Limb (tissue), 2 donors: ENCODE measurements at regions not wholly inside any gene's neighbourhood (a gene's known extent, or its start where the extent isn't known, plus 50 kb on each side); places are given as distances from the start of the nearest gene placed in this dataset.
"Not testable (repeated sequence)": the region's sequence is repeated elsewhere in the genome, so short reads cannot be mapped to it uniquely, and the experiment has no call there.

ENCODE experiments used
- DNase-seq, 2 donors: peaks; one replicate each; pipeline ENCODE4 v3.0.0-alpha.2; 2016; ENCODE audit errors: extremely low spot score in 2 of 2

DNA sequence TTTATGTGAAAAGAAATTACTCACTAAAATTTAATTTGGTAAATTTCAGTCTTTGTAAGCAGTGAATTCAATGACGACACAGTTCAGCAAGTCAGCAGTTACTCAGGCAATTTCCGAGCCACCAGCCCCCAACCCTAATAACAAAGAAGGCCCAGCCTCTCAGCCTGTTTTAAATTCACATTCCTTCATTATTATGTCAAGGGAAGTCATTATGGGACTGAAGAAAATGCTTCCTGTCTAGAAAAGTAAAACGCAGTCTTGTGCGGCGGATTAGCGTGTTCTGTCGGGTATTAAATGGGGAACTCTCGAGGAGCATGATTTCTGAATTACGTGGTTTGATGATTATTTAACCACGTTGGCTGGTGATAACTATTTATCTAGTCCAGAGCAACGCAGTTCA is 177.6 kb downstream of the AIPL1 start:
- no peak for DNase-seq

DNA sequence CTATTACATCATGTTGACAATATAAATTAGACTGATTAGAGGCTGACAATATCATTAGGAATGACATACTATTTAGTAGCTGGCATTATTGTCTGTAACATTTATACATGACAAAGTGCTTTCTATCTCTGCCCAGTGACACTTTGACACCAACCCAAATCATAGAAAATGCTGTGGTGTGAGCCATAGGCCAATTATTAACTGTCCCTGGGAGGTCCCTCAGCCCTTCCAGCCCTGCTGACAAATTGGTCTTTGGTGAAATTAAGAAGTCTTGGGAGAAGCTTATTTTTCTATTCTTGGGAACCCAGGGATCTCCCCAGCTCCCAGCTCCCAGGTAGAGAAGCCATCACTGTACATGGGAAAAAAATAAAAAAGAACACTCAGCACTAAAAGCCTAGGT is 179.6 kb downstream of the AIPL1 start:
- no peak for DNase-seq

DNA sequence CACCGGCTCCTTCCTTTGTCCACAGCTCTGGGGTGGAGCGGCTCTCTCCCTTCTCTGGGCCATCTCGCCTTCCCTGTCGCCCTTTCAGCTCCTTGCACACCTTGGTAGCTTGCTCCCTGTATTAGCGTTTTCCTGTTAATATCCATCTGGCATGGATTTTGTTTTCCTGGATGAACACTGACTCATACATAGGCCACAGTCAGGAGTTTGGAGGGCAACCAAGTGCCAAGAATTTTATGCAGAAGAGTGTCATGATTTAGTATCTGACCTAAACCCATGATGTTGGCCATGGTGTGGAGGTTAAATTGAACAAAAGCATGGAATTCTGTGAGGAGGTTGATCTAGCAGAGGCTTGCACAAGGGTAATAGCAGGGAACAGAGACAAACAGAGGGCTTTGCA is 180.9 kb downstream of the AIPL1 start:
- no peak for DNase-seq

DNA sequence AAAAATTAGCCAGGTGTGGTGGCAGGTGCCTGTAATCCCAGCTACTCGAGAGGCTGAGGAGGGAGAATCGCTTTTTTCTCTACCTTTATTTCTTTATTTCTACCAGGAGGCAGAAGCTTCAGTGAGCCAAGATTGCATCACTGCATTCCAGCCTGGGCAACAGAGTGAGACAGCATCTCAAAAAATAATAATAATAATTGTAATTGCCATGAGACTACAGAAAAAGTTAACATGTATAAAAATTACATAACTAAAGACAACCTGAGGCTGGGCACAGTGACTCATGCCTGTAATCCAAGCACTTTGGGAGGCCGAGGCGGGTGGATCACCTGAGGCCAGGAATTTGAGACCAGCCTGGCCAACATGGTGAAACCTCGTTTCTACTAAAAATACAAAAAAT is 181.5 kb downstream of the WSCD1 start:
- DNase-seq: not testable (repeated sequence)

DNA sequence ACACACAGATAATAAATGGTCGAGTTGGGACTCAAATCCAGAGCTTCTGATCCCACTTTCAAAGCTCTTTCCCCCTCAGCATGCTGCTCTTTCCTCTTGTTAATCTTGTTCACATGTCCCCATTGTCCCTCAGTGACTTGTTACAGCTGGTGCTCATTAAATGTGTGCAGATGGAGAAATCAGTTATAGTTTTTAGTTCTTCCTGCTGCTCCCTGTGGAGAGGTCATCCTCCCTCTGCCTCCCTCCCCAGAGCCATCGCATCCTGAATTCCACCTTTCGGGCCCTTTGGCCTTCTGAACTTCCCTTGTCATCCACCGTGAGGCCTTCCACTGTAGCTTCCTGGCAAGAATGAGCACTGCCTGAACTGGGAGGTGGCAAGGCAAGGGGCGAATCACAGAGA is 179.6 kb downstream of the WSCD1 start:
- no peak for DNase-seq

DNA sequence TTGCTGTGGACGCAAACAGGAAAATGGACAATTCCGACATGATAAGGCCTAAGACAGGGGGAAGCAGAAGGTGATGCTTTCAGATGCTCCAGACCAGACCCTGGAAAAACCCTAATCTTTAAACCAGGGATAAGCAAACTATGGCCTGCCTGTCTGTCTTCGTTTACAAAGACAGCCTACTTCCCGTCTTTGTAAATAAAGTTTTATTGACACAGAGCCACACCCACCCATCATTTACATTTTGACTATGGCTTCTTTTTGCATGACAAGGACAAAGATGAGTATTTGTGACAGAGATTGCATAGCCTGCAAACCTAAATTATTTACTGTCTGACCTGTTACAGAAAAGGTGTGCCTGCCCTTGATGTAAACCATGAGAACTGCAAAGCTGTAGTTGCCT is 177.9 kb downstream of the WSCD1 start:
- DNase-seq: no peak

DNA sequence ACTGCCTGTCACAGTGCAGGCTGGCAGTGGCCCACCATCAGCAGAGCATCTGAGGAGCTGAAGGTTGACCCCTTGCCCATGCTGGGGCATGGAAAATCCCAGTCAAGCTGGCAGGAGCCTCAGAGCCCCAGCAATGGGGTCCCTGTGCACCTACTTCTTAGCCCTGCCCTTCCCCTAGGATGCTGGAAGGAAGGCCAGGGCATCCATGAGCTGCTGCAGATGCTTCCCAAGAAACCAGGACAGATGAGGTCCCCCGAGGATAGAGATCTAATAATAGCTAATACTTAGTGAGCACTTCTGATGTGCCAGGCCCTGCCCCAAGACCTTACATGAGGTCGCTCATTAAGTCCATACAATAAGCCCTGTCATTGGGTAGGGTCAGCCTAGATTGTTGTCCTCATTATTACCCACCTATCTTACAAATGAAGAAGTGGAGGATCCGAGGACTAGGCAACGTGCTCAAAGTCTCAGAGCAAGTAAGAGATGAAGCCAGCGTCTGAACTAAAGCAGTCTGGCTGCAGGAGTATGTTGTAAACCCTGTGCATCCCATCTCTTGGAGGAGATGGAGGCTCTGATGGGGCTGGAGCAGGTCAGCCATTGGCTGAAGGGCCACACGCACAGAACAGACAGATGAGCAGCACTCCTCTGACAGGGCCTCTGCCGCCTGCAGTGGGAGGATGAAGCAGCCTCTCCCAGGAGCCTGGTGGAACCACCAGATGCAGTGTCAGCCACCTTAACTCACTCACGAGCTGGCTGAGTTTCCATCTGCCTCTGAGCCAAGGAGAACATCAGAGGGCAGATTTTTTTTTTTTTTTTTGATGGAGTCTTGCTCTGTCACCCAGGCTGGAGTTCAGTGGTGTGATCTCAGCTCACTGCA is 175.4 kb downstream of the WSCD1 start:
- no peak for DNase-seq

DNA sequence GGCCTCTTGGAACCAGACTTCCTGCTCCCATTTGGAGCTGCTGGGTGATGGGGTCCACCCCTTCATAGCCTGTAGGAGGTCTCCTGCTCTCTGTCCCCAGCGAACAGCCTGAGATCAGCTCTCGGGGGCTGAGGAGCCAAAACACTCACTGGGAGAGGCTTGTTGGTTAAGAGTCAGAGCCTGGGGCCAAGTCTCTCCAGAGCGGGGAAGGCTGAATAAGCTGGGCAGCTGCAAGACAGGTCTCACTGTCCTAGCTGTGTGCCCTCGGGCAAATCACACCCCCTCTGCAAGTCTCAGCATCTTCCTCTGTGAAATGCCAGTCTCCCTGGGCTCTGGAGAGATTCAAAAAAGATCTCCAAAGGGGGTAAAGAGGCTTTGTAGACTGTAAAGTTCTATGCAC is 174.6 kb downstream of the WSCD1 start:
- DNase-seq: no peak

DNA sequence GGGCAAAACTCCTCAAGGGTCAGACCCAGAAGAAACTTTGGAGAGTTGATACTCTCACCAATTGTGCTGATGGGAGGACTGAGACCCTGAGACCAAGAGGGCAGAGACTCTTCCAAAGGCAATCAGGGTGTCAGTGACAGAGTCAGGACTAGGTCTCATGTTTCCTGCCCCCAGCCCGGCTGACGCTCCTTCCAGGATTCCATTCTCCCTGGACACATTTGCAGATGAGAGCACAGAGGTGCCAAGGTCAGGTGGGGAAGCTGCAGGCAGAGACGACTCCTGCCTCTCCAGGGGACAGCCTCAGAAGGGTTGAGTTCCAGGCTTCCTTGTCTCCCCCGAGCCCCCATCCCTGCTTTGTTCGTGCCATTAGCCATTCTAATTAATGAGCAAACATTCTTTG is 174.1 kb downstream of the WSCD1 start:
- no peak for DNase-seq

DNA sequence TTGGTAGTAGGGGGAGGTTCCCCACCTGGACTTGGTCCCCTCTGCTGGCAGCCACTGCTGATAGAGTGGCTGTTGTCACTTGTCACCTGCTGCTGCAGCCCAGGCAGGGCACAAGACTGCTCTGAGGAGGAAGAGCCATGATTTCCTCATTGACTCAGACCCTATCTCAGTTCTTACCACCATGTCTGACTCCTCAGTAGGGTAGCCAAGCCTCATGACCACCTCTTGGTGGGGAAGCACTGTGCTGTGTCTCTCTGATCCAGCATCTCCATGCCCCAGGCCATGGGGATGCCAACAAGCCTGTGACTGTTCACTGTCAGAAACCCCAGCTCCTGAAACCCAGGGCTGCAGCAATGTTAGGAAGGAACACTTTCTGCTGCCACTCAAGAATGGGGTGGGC is 173.0 kb downstream of the WSCD1 start:
- DNase-seq: no peak

DNA sequence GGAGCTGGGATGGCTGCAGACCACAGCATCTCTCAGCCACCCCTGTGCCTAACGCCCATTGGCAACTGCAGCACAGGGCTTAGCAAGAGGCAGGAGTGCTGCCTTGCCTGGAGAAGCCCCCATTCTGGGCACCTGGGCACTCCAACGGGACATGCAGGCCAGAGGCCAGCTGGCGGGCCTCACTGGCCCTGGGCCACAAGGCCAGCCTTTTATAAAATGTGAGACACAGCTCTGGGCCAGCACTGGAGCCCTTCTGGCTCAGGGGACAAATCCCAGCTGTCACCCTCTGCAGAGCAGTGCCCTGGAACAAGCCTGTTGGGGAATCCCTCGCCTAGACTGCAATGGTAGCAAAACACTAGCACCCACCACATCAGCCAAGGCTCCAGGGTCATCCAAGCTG is 171.8 kb downstream of the WSCD1 start:
- no peak for DNase-seq

DNA sequence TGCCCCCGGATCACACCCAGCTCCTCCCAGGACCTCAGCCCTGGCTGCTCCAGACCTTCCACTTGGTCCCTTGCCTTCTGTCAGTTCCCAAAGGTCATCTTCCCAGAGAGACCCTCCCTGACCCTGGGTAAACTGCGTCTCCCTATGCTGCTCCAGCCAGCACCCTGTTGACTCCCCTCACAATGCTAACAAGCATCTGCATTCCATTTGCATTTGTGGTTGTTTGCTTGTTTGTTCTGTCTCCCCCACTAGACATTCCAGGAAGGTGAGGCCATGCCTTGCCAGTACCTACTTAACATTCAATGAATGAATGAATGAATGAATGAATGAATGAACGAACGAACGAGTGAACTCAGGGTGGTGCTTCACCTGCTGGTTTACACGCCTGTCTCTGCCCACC is 171.2 kb downstream of the WSCD1 start:
- DNase-seq: no peak

DNA sequence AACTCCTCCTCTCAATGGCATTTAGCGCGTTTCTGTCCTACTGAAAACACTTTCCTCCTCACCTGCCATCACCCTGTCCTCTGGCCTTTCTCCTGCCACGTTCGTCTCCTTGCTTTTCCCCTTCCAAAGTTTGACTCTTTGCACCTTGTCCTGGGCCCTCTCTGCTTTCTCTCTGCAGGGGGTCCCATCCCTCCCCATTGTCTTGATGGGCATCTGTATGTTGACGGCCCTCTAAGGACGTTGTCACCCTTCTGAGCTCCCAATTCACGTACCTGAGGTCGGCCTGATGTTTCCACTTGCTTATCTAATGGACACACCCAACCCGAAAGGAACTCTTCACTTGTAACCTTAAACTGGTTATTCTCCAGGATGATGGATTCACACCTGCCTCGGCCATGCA is 170.4 kb downstream of the WSCD1 start:
- DNase-seq: no peak

DNA sequence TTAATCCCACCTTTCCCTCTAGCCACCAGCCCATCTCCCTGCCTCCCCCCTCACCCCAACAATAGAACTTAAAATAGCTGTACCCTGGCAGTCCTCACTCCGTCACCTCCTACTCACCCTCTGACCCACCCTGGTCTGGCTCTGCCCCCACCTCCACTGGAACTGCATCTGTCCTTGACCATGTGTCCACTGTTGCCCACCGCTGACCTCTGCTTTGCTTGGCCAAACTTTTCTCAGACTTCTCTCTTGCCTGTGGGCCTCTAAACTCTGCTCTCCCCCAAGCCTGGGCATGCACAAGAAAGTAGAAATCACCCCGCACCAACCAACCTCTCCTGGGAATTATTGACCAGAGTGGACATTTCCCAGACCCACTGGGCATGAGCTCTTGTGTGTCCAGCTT is 169.8 kb downstream of the WSCD1 start:
- DNase-seq: no peak

DNA sequence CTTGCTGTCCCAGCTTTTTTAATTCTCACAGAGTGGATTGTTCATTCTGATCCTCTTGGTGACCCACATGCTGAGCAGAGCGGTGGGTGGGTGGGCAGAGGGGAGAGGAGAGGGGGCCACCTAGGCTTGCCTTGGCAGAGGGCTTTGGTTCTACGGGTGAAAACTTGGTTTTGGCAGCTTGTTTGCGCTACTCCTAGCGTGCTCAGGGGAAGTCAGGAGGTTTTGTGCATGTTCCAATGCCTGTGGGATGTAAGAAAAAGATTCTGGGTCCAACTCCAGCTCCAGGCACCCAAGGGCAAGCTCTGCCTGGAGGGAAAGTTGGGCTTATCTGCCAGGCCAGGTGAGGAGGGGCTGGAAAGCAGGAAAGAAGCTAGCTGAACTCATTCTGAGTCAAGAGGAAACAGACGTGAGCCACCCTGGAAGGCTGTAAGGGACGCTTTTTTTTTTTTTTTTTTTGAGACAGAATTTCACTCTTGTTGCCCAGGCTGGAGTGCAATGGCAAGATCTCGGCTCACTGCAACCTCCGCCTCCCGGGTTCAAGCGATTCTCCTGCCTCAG is 169.1 kb downstream of the WSCD1 start:
- no peak for DNase-seq

DNA sequence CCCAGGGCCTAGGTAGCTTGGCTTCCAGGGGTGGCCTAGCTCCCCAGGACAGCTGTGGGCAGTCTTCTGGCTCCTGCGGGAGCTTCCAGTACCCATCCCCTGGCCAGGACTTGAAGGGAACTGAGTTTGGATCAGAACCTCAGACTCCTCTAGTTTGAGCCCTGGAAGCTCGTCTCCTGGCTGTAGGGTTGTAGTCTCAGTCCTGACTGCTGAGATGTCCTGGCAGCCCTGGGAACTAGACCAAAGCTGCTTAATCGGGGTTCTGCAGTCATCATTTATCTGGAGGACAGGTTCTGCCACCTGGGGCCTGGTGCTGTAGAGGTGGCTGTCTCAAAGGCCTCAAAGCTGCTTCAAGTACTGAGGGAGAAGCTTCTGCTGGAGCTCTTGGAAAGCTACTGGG is 163.7 kb downstream of the WSCD1 start:
- DNase-seq: no peak

DNA sequence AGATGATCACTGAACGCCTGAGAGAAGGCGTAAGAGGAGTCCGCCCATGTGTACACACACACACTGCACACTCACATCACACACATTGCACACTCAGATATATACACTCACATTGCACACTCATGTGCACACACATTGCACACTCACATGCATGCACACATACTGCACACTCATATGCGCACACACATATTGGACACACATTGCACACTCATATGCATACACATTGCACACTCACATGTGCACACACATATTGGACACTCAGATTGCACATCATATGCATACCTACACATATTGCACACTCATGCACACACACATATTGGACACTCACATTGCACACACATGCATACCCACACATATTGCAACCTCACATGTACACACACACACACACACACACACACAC is 163.2 kb downstream of the WSCD1 start:
- no peak for DNase-seq

DNA sequence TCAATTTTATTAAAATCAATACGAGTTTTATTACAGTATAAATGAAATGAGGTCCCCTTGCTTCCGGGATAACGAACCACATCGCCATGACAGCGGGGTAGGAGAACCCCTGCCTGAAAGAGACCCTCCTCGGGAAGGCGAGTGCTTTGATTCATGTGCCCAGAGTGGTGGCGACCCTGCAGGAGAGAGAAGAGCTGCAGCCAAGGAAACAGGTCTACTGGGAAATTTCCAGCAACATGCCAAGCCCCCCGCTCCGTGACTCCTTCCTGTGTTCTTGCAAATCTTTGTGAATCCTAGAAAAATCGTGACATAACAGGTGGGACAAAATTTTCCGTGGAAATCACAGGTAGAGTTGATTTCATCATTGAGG is 162.5 kb downstream of the WSCD1 start:
- no peak for DNase-seq

DNA sequence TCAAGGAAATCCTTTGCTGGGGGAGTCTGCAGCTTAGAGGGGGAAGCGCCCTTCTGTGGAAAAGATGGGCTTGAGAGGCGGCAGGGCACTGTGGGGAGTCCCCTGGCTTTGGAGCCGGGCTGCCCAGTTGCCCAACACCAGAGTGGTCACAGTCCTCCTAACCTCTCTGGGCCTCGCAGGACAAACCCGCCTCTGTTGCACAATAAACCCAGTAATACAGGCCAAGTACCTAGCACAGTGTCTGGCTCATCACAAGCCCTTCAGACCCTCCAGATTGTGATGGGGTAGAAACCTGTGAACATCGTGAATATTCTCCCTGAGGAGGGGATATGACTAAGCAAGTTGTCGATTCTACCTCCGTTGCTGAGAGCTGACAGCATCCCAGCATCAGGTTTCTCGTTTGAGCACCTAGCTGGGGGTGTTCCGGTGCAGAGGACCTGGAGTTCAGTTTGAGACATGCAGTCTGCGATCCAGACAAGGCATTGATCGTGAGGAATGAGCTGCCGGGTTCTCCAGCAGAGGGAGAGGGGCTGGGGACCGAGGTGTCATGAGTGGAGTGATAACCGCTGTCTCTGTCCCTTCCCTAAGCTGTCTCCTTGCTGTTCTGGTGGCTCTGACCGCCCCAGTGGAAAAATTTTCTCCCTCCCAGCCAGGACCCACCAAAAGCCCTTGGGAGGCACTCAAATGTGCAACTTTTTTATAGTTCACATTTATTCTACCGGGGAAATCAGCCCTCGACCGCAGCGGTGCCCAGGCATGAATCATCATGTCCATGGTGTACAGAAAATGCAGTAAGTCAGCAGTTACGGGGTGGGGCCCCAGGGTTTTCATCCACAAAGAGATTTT is 161.9 kb downstream of the WSCD1 start:
- no peak for DNase-seq

DNA sequence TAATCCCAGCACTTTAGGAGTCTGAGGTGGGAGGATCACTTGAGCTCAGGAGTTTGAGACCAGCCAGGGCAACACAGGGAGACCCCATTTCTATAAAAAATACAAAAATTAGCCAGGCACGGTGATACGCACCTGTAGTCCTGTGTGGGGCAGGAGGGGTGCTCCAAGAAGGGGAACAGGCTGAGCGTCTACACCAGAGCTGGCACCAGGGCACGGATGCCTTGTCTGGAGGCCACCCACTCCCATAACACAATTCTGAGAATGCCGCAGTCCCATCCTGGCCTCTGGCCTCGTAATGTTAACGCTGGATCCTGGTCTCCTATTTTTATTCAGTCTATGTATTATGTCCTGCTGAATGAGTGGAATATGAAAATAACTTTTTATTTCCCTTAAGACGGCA is 161.3 kb downstream of the WSCD1 start:
- DNase-seq: no peak

DNA sequence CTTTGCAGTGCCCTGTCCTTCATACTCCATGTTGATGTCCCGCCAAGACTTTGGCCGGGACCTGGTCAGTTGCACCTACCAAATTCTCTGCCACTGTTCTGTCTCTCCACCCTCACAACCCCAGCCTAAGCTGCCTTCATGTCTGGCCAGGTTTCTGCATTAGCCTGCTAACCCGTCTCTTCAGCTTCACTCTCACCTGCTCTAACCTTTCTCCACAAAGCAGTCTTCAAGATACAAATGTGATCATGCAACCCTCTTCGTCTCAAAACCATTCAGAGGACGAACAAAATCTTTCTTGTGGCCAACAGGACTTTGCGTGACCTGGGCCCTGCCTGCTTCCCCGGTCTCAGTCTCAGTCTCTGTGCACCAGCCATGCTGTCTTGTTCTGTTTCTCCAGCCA is 148.2 kb downstream of the WSCD1 start:
- DNase-seq: no peak
